OCI-M1 (cell line): ENCODE measurements at regions not wholly inside any gene's neighbourhood (a gene's known extent, or its start where the extent isn't known, plus 50 kb on each side); places are given as distances from the start of the nearest gene placed in this dataset.
A peak's percentile ranks its signal among the peaks of the same experiment; 100 is the strongest.
"Not testable (repeated sequence)": the region's sequence is repeated elsewhere in the genome, so short reads cannot be mapped to it uniquely, and the experiment has no call there.

Experiments used
- DNase-seq: peaks from one replicate; lab custom pipeline; 2025; lab: John Stamatoyannopoulos, UW

GRCh38 chrX:74179990-74180389 is 124.0 kb upstream of the ZCCHC13 start:
- no peak for DNase-seq

GRCh38 chrX:74179499-74179898 is 124.5 kb upstream of the ZCCHC13 start:
- DNase-seq: no peak

DNA sequence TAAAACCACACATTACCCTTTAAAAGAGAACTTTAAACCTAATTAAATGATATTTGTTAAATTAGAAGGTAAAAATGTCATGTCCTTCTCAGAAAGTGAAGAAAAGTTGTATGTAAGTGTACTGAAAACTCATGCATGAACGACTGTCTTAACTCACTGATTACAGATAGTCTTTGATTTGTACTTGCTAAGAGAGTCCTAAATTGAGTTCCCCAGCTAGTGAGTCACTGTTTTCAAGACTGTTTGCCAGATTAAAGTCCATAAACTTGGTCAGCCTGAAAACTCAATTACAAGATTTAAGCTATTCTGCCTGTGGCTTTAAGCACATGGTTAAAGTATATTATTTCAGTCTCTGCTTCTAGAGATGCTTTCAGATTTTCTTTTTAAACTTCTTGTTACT is 124.9 kb upstream of the ZCCHC13 start:
- no peak for DNase-seq

GRCh38 chrX:74178536-74178935 is 125.4 kb upstream of the ZCCHC13 start:
- DNase-seq: no peak

DNA sequence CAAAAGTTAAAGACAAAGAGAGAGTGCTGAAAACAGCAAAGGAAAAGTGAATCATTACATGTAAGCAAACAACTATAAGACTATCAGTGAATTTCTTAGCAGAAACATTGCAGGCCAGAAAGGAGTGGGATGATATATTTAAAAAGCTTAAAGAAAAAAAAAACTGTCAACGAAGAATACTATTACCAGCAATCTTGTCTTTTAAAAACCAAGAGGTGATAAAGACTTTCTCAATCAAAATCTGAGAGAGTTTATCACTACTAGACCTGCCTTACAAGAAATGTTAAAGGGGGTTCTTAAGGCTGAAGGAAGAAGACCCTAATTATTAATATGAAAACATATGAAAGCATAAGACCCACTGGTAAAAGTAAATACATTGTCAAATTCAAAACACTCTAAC is 132.5 kb upstream of the ZCCHC13 start:
- DNase-seq: no peak

- DNase-seq: no peak
These were observed 141.8 kb upstream of the ZCCHC13 start for GRCh38 chrX:74162199-74162598.

- no peak for DNase-seq
These were observed 143.2 kb upstream of the ZCCHC13 start for GRCh38 chrX:74160816-74161215.

GRCh38 chrX:74160358-74160757 is 143.6 kb upstream of the ZCCHC13 start:
- no peak for DNase-seq

- DNase-seq: no peak
These were observed 156.5 kb upstream of the ZCCHC13 start for GRCh38 chrX:74147439-74147838.

- DNase-seq: no peak
These were observed 165.0 kb upstream of the ZCCHC13 start for GRCh38 chrX:74138943-74139342.

DNA sequence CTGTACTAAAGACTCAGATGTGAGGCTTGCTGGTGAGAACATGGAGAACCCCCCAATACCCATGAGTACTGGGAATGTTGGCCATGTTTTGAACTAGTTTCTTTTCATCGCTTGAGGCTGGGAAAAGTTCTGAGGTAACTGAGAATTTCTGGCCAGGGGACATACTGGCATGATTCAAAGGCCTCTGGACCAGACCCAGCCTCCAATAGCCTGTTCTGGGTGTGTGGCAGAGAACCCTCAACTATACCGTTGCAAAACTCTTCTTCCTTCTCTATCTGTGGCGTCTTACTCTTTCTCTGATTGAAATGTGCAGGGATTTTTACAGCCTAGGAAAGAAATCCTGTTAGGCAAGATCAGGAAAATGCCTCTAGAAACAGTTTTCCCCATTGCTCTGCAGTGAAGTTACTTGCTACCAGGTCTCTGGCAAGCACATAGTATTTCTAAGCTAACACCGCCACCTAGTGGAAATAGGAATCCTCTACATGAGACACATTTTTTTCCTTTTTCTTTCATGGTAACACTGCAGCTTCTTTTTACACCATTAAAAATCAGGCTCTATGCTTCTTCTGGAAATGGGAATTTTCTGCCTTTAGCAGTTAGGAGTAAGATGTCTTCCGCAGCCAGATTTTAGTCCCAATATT is 170.7 kb upstream of the ZCCHC13 start:
- DNase-seq: peak; percentile 72

- DNase-seq: no peak
These were observed 171.7 kb upstream of the ZCCHC13 start for GRCh38 chrX:74132280-74132679.

- DNase-seq: peak; percentile 27
These were observed 184.7 kb upstream of the ZCCHC13 start for GRCh38 chrX:74119016-74119910.

DNA sequence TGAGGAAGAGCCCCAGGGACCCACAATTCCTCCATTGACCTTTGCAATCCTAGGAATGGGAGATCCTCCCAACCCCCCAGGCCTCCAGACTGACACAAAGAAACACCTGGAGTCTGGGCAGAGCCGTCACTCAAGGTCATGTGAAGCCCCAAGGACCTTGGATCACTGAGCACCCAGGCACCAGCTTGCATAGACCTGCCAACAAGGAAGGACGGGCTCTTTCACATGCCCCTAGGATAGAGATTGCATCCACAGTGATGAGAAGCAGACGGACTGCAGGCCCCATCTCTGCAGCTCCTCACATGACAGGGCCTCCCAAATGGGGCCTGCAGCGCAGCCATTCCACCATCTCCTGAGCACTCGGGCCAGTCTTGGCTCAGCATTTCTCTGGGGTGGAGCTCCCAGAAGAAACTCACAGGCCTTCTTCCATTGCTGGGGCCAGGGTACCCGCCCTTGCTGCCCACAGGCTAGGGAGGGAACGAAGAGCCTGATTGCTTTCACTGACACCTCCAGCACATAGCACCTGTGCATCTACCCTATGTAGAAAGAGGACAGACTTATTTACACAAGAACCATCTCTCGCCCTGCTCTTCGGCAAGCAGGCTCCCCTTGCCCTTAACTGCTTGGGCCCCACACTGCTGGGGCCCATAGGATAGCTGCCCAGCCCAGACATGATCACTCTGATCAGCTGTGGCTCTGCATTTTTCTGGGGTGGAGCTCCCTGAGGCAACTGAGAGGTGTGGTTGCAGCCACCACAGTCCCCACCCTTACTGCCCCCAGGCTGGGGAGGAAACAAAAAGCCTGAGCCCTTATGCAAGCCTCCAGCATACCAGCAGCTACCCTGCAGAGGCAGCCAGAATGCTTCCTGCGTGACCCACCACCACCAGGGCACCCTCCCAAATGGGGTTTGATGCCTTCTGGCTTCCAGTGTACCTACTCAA is 185.7 kb upstream of the ZCCHC13 start:
- no peak for DNase-seq

DNA sequence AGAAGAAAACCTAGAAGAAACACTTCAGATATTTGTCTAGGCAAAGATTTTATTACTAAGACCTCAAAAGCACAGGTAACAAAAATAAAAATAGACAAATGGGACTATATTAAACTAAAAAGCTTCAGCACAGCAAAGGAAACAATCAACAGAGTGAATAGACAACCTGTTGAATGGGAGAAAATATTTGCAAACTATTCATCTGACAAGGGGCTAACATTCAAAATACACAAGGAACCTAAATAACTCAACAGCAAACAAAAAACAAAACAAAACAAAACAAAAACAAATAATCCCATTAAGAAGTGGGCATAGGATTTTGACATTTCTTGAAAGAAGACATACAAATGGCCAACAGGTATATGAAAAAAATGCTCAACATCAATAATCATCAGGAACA is 192.7 kb upstream of the ZCCHC13 start:
- DNase-seq: no peak

- no peak for DNase-seq
These were observed 196.3 kb upstream of the ZCCHC13 start for GRCh38 chrX:74107666-74108065.

GRCh38 chrX:74104356-74105015 is 199.5 kb upstream of the ZCCHC13 start:
- DNase-seq: no peak

GRCh38 chrX:74098407-74098806 is 205.6 kb upstream of the ZCCHC13 start:
- not testable (repeated sequence) for DNase-seq

GRCh38 chrX:74090049-74090448 is 213.9 kb upstream of the ZCCHC13 start:
- no peak for DNase-seq

- no peak for DNase-seq
These were observed 218.2 kb upstream of the ZCCHC13 start for GRCh38 chrX:74085642-74086236.

DNA sequence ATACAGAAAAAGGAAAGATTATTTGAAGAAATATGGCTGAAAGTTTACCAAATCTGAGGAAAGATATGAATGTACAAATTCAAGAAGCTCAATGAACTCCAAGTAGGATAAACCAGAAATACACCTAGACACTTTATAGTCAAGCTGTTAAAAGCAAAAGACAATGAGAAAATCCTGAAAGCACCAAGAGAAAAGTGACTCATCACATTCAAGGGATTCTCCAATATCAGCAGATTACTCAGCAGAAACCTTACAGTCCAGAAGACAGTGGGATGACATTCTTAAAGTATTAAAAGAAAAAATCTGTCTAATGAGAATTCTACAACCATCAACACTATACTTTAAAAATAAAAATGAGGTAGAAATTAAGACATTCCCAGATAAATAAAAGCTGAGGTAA is 223.8 kb upstream of the ZCCHC13 start:
- peak; percentile 0 for DNase-seq
